ENCODE measurements at regions not wholly inside any gene's neighbourhood (a gene's known extent, or its start where the extent isn't known, plus 50 kb on each side); places are given as distances from the start of the nearest gene placed in this dataset.

DNA sequence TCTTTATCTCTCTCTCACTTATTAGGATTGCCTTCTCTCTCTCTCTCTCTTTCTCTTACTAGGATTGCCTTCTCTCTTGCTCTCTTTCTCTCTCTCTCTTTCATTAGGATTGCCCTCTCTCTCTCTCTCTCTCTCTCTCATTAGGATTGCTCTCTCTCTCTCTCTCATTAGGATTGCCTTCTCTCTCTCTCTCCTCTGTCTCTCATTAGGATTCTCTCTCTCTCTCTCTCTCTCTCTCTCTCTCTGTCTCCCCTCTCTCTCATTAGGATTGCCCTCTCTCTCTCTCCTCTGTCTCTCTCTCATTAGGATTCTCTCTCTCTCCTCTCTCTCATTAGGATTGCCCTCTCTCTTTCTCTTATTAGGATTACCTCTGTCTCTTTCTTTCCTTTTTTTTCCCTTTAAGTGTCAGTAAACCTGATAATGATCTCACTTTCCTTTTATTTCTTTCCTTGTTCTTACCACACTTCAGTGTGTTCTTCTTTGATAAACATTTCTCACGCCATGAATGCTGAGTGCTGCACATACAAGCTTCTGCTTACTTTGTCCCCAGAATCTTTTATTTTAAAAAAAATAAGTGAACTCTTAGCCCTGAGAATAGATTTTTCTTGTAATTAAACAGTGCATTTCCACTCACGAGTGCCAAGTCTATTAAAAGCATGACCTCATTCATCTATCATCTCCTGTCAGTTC lies 243.4 kb upstream of the TBC1D5 start:
- Histone ChIP-seq H3K4me3 (ENCODE audit: low read depth in 1 of 2, low read length in 2 of 2) (no peak overlapping the region), H3K4me1 (ENCODE audit: control insufficient read depth in 1 of 2, insufficient read depth in 2 of 2, low read length in 2 of 2) (no peaks in the 10 kb centered on the region), H3K36me3 (ENCODE audit: control insufficient read depth in 1 of 2, insufficient read depth in 2 of 2, low read length in 2 of 2) (no peaks in the 10 kb centered on the region), H3K27ac (ENCODE audit: low read depth, low read length) (no peak overlapping the region), H3K9ac (ENCODE audit: low read depth in 1 of 2, low read length in 2 of 2) (no peak overlapping the region), H3K9me3 (ENCODE audit: control insufficient read depth in 1 of 2, low read length in 2 of 2) (no peaks in the 10 kb centered on the region), H3K27me3 (ENCODE audit: control insufficient read depth in 1 of 2, insufficient read depth in 2 of 2, low read length in 2 of 2) (peaks cover 0 to 5% of the 10 kb centered on the region in 2 donors)

- Histone ChIP-seq H3K27me3 (ENCODE audit: control insufficient read depth in 1 of 2, insufficient read depth in 2 of 2, low read length in 2 of 2) (peaks cover 0 to 5% of the 10 kb centered on the region in 2 donors), H3K27ac (ENCODE audit: low read depth, low read length) (no peak overlapping the region), H3K4me3 (ENCODE audit: low read depth in 1 of 2, low read length in 2 of 2) (no peak overlapping the region), H3K36me3 (ENCODE audit: control insufficient read depth in 1 of 2, insufficient read depth in 2 of 2, low read length in 2 of 2) (no peaks in the 10 kb centered on the region), H3K9ac (ENCODE audit: low read depth in 1 of 2, low read length in 2 of 2) (no peak overlapping the region), H3K4me1 (ENCODE audit: control insufficient read depth in 1 of 2, insufficient read depth in 2 of 2, low read length in 2 of 2) (no peaks in the 10 kb centered on the region), H3K9me3 (ENCODE audit: control insufficient read depth in 1 of 2, low read length in 2 of 2) (no peaks in the 10 kb centered on the region)
Observed at GRCh38 chr3:17983106-17983505, 240.7 kb upstream of the TBC1D5 start.

GRCh38 chr3:17982211-17982880 lies 239.9 kb upstream of the TBC1D5 start:
- Histone ChIP-seq H3K27ac (ENCODE audit: low read depth, low read length) (no peak overlapping the region), H3K9ac (ENCODE audit: low read depth in 1 of 2, low read length in 2 of 2) (no peak overlapping the region), H3K4me1 (ENCODE audit: control insufficient read depth in 1 of 2, insufficient read depth in 2 of 2, low read length in 2 of 2) (no peaks in the 10 kb centered on the region), H3K4me3 (ENCODE audit: low read depth in 1 of 2, low read length in 2 of 2) (no peak overlapping the region), H3K9me3 (ENCODE audit: control insufficient read depth in 1 of 2, low read length in 2 of 2) (no peaks in the 10 kb centered on the region), H3K36me3 (ENCODE audit: control insufficient read depth in 1 of 2, insufficient read depth in 2 of 2, low read length in 2 of 2) (no peaks in the 10 kb centered on the region), H3K27me3 (ENCODE audit: control insufficient read depth in 1 of 2, insufficient read depth in 2 of 2, low read length in 2 of 2) (peaks cover 0 to 5% of the 10 kb centered on the region in 2 donors)

GRCh38 chr3:17980863-17981262 lies 238.4 kb upstream of the TBC1D5 start:
- no peak overlapping the region for H3K27ac ChIP-seq (ENCODE audit: low read depth, low read length)
- H3K36me3 ChIP-seq (ENCODE audit: control insufficient read depth in 1 of 2, insufficient read depth in 2 of 2, low read length in 2 of 2): no peaks in the 10 kb centered on the region
- H3K4me3 ChIP-seq (ENCODE audit: low read depth in 1 of 2, low read length in 2 of 2): no peak overlapping the region
- no peaks in the 10 kb centered on the region for H3K9me3 ChIP-seq (ENCODE audit: control insufficient read depth in 1 of 2, low read length in 2 of 2)
- no peaks in the 10 kb centered on the region for H3K4me1 ChIP-seq (ENCODE audit: control insufficient read depth in 1 of 2, insufficient read depth in 2 of 2, low read length in 2 of 2)
- H3K27me3 ChIP-seq (ENCODE audit: control insufficient read depth in 1 of 2, insufficient read depth in 2 of 2, low read length in 2 of 2): peaks cover 0 to 5% of the 10 kb centered on the region in 2 donors
- no peak overlapping the region for H3K9ac ChIP-seq (ENCODE audit: low read depth in 1 of 2, low read length in 2 of 2)

DNA sequence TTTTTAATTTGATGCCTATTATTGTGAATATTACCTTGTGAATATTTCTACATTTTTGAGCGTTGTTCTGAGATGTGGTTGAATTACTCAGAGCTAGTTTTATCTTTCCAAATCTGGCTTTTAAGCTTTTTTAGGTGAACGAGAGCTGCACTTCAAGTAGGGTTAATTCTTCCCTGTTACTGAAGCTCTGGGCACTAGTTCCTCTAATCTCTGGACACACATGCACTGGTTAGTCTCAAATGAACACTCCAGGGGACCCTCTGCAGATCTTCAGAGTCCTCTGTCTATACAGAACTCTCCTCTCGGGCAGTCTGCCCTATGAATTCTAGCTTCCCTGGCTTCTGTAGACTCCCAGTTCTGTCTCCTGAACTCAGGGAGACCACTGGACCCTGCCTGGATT lies 237.5 kb upstream of the TBC1D5 start:
- H3K36me3 ChIP-seq (ENCODE audit: control insufficient read depth in 1 of 2, insufficient read depth in 2 of 2, low read length in 2 of 2): no peaks in the 10 kb centered on the region
- no peak overlapping the region for H3K4me3 ChIP-seq (ENCODE audit: low read depth in 1 of 2, low read length in 2 of 2)
- H3K4me1 ChIP-seq (ENCODE audit: control insufficient read depth in 1 of 2, insufficient read depth in 2 of 2, low read length in 2 of 2): no peaks in the 10 kb centered on the region
- H3K27ac ChIP-seq (ENCODE audit: low read depth, low read length): no peak overlapping the region
- peaks cover 0 to 5% of the 10 kb centered on the region in 2 donors for H3K27me3 ChIP-seq (ENCODE audit: control insufficient read depth in 1 of 2, insufficient read depth in 2 of 2, low read length in 2 of 2)
- H3K9me3 ChIP-seq (ENCODE audit: control insufficient read depth in 1 of 2, low read length in 2 of 2): no peaks in the 10 kb centered on the region
- H3K9ac ChIP-seq (ENCODE audit: low read depth in 1 of 2, low read length in 2 of 2): no peak overlapping the region

- peaks cover 0 to 5% of the 10 kb centered on the region in 2 donors for H3K27me3 ChIP-seq (ENCODE audit: control insufficient read depth in 1 of 2, insufficient read depth in 2 of 2, low read length in 2 of 2)
- no peak overlapping the region for H3K27ac ChIP-seq (ENCODE audit: low read depth, low read length)
- no peak overlapping the region for H3K4me3 ChIP-seq (ENCODE audit: low read depth in 1 of 2, low read length in 2 of 2)
- no peaks in the 10 kb centered on the region for H3K4me1 ChIP-seq (ENCODE audit: control insufficient read depth in 1 of 2, insufficient read depth in 2 of 2, low read length in 2 of 2)
- H3K9ac ChIP-seq (ENCODE audit: low read depth in 1 of 2, low read length in 2 of 2): no peak overlapping the region
- H3K9me3 ChIP-seq (ENCODE audit: control insufficient read depth in 1 of 2, low read length in 2 of 2): no peaks in the 10 kb centered on the region
- no peaks in the 10 kb centered on the region for H3K36me3 ChIP-seq (ENCODE audit: control insufficient read depth in 1 of 2, insufficient read depth in 2 of 2, low read length in 2 of 2)
Observed at GRCh38 chr3:17979252-17979651, 236.8 kb upstream of the TBC1D5 start.

- no peak overlapping the region for H3K27ac ChIP-seq (ENCODE audit: low read depth, low read length)
- peaks cover 0 to 7% of the 10 kb centered on the region in 2 donors for H3K4me1 ChIP-seq (ENCODE audit: control insufficient read depth in 1 of 2, insufficient read depth in 2 of 2, low read length in 2 of 2)
- no peaks in the 10 kb centered on the region for H3K27me3 ChIP-seq (ENCODE audit: control insufficient read depth in 1 of 2, insufficient read depth in 2 of 2, low read length in 2 of 2)
- H3K36me3 ChIP-seq (ENCODE audit: control insufficient read depth in 1 of 2, insufficient read depth in 2 of 2, low read length in 2 of 2): no peaks in the 10 kb centered on the region
- H3K9ac ChIP-seq (ENCODE audit: low read depth in 1 of 2, low read length in 2 of 2): no peak overlapping the region
- H3K9me3 ChIP-seq (ENCODE audit: control insufficient read depth in 1 of 2, low read length in 2 of 2): no peaks in the 10 kb centered on the region
- no peak overlapping the region for H3K4me3 ChIP-seq (ENCODE audit: low read depth in 1 of 2, low read length in 2 of 2)
Observed at GRCh38 chr3:17974206-17974841, 231.9 kb upstream of the TBC1D5 start.

- no peaks in the 10 kb centered on the region for H3K9me3 ChIP-seq (ENCODE audit: control insufficient read depth in 1 of 2, low read length in 2 of 2)
- H3K36me3 ChIP-seq (ENCODE audit: control insufficient read depth in 1 of 2, insufficient read depth in 2 of 2, low read length in 2 of 2): no peaks in the 10 kb centered on the region
- H3K4me1 ChIP-seq (ENCODE audit: control insufficient read depth in 1 of 2, insufficient read depth in 2 of 2, low read length in 2 of 2): peaks cover 0 to 7% of the 10 kb centered on the region in 2 donors
- no peaks in the 10 kb centered on the region for H3K27me3 ChIP-seq (ENCODE audit: control insufficient read depth in 1 of 2, insufficient read depth in 2 of 2, low read length in 2 of 2)
- H3K9ac ChIP-seq (ENCODE audit: low read depth in 1 of 2, low read length in 2 of 2): no peak overlapping the region
- no peak overlapping the region for H3K4me3 ChIP-seq (ENCODE audit: low read depth in 1 of 2, low read length in 2 of 2)
- H3K27ac ChIP-seq (ENCODE audit: low read depth, low read length): no peak overlapping the region
Observed at GRCh38 chr3:17972959-17973906, 230.8 kb upstream of the TBC1D5 start.

DNA sequence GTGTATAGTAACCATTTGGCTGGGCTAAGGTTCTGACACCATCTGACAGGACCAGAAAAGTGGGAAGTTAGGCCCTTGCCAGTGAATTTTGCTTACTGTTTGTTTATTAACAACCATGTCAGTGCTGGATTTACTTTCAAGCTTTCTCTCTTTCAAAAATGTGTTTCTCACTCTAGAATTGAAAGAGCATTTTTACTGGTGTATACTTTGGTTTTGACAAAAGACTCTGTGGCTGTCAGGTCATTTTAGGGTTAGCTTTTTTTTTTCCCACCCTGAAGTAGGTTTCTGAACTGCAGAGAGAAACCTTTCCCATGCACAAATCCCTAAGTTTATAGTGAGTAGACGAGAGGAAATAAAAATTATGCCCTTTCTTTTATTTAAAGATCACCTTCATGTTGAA lies 230.0 kb upstream of the TBC1D5 start:
- Histone ChIP-seq H3K4me3 (ENCODE audit: low read depth in 1 of 2, low read length in 2 of 2) (no peak overlapping the region), H3K9ac (ENCODE audit: low read depth in 1 of 2, low read length in 2 of 2) (no peak overlapping the region), H3K9me3 (ENCODE audit: control insufficient read depth in 1 of 2, low read length in 2 of 2) (no peaks in the 10 kb centered on the region), H3K27ac (ENCODE audit: low read depth, low read length) (no peak overlapping the region), H3K36me3 (ENCODE audit: control insufficient read depth in 1 of 2, insufficient read depth in 2 of 2, low read length in 2 of 2) (no peaks in the 10 kb centered on the region), H3K4me1 (ENCODE audit: control insufficient read depth in 1 of 2, insufficient read depth in 2 of 2, low read length in 2 of 2) (peaks cover 0 to 7% of the 10 kb centered on the region in 2 donors), H3K27me3 (ENCODE audit: control insufficient read depth in 1 of 2, insufficient read depth in 2 of 2, low read length in 2 of 2) (no peaks in the 10 kb centered on the region)
